Activated CD4-positive, alpha-beta memory T cell treated with anti-CD3 and anti-CD28 coated beads for 36 hours (primary cell): ENCODE measurements at regions not wholly inside any gene's neighbourhood (a gene's known extent, or its start where the extent isn't known, plus 50 kb on each side); places are given as distances from the start of the nearest gene placed in this dataset.
A peak's percentile ranks its signal among the peaks of the same experiment; 100 is the strongest.

Experiments used
- CTCF ChIA-PET: fragments of 350-600 bp; sonication (Branson Sonifier 250); formaldehyde crosslinking; loops from one replicate; lab custom pipeline; 2021; ENCODE audit warnings: antibody characterized with exemption, inconsistent platforms; lab: Charles Lee
- POLR2A ChIA-PET: fragments of 350-600 bp; sonication (Branson Sonifier 250); formaldehyde crosslinking; loops from one replicate; lab custom pipeline; 2021; ENCODE audit warnings: antibody characterized with exemption; lab: Charles Lee
- DNase-seq: peaks from one replicate; pipeline ENCODE4 v3.0.0-alpha.2; 2020
- H3K27ac Mint-ChIP-seq: one replicate; pipeline ENCODE4 v1.8.0; 2021; ENCODE audit warnings: mixed read lengths
- H3K27me3 Mint-ChIP-seq: one replicate; pipeline ENCODE4 v1.8.0; 2021; ENCODE audit warnings: mixed read lengths
- H3K36me3 Mint-ChIP-seq: one replicate; pipeline ENCODE4 v1.8.0; 2021; ENCODE audit warnings: mixed read lengths
- H3K4me1 Mint-ChIP-seq: one replicate; pipeline ENCODE4 v1.8.0; 2021; ENCODE audit warnings: low read depth, mixed read lengths
- H3K4me3 Mint-ChIP-seq: one replicate; pipeline ENCODE4 v1.8.0; 2021; ENCODE audit warnings: mild to moderate bottlenecking, mixed read lengths
- H3K9me3 Mint-ChIP-seq: one replicate; pipeline ENCODE4 v1.8.0; 2021; ENCODE audit warnings: mixed read lengths
- intact Hi-C: fragments of 100-400 bp; cut with micrococcal nuclease; formaldehyde crosslinking; loops from one replicate; pipeline ENCODE4 v1.15.1; 2023

DNA sequence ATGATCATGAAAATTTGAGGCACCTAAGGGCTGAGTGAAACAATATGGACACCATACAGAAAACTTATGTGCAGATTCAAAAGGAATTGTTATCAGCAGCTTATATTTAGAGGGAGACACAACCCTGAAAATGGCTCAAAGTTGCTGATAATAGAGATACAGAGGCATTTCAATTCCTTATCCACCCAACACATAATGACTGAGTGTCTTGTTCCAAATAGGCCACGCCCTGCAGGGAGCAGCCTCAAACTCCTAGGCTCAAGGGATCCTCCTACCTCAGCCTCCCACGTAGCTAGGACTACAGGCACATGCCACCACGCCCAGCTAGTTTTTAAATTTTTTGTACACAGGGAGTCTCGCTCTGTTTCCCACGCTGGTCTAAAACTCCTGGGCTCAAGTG is 79.0 kb downstream of the LBH start:
- ChIA-PET CTCF (no interaction called here), POLR2A (no interaction called here)
- Mint-ChIP-seq H3K4me1 (peaks cover 37% of the 10 kb centered on the region), H3K27ac (no peak overlapping the region), H3K4me3 (no peak overlapping the region), H3K9me3 (peaks cover 21% of the 10 kb centered on the region), H3K36me3 (peaks cover 3% of the 10 kb centered on the region), H3K27me3 (no peaks in the 10 kb centered on the region)
- intact Hi-C loops: no loop called here
- DNase-seq: no peak

GRCh38 chr2:30310955-30311354 is 79.6 kb downstream of the LBH start:
- no peak overlapping the region for H3K27ac Mint-ChIP-seq
- no peak overlapping the region for H3K4me3 Mint-ChIP-seq
- H3K27me3 Mint-ChIP-seq: no peaks in the 10 kb centered on the region
- H3K9me3 Mint-ChIP-seq: peaks cover 23% of the 10 kb centered on the region
- ChIA-PET CTCF (no interaction called here), POLR2A (no interaction called here)
- intact Hi-C loops: no loop called here
- peak; percentile 18 for DNase-seq
- H3K36me3 Mint-ChIP-seq: peaks cover 3% of the 10 kb centered on the region
- H3K4me1 Mint-ChIP-seq: peaks cover 37% of the 10 kb centered on the region

- peaks cover 37% of the 10 kb centered on the region for H3K4me1 Mint-ChIP-seq
These were observed 80.4 kb downstream of the LBH start for GRCh38 chr2:30311711-30312110.

DNA sequence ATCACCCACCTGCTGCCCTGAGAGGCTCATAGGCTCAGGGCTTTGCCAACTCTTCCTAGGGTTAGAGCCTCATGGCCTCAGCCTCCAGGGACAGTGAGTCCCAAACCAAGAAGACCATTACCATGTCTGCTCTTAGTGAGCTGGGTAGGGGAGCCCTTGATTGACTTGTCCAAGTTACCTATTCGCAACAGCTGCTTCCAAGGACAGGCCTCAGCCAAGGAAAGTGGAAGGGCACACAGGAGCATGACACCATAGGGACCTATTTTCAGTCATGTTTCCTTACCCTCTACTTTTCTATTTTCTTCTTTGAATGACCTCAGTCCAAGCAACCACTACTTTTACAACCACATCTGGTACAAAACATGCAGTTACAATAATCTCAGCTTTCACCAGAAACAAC is 81.6 kb downstream of the LBH start:
- no peak for DNase-seq
- Mint-ChIP-seq H3K9me3 (peaks cover 10% of the 10 kb centered on the region), H3K4me3 (no peak overlapping the region), H3K36me3 (no peaks in the 10 kb centered on the region), H3K27ac (no peak overlapping the region), H3K27me3 (no peaks in the 10 kb centered on the region), H3K4me1 (peaks cover 41% of the 10 kb centered on the region)
- POLR2A ChIA-PET: no interaction called here
- intact Hi-C loops: no loop called here
- CTCF ChIA-PET: interaction anchor here (0.5 kb wide), 1 partner anchor 189 kb away, joined by 3 read pairs; no protein-coding TSS in a partner anchor

More at GRCh38 chr2:30311711-30312110, 80.4 kb downstream of the LBH start:
- intact Hi-C loops: no loop called here
- H3K27me3 Mint-ChIP-seq: no peaks in the 10 kb centered on the region
- no peaks in the 10 kb centered on the region for H3K36me3 Mint-ChIP-seq
- ChIA-PET CTCF (no interaction called here), POLR2A (no interaction called here)
- H3K4me3 Mint-ChIP-seq: no peak overlapping the region
- H3K9me3 Mint-ChIP-seq: peaks cover 17% of the 10 kb centered on the region
- DNase-seq: no peak
- no peak overlapping the region for H3K27ac Mint-ChIP-seq

- Mint-ChIP-seq H3K27me3 (no peaks in the 10 kb centered on the region), H3K36me3 (peaks cover 1% of the 10 kb centered on the region), H3K4me1 (peaks cover 41% of the 10 kb centered on the region), H3K9me3 (peaks cover 10% of the 10 kb centered on the region), H3K4me3 (no peak overlapping the region), H3K27ac (peak overlapping the region; percentile 71)
- no peak for DNase-seq
- intact Hi-C loops: loop anchor here (1.0 to 5.0 kb wide), 3 partner anchors 18 to 48 kb away; no protein-coding TSS in a partner anchor
- POLR2A ChIA-PET: no interaction called here
- CTCF ChIA-PET: no interaction called here
These were observed 83.6 kb downstream of the LBH start for GRCh38 chr2:30314981-30315380.

DNA sequence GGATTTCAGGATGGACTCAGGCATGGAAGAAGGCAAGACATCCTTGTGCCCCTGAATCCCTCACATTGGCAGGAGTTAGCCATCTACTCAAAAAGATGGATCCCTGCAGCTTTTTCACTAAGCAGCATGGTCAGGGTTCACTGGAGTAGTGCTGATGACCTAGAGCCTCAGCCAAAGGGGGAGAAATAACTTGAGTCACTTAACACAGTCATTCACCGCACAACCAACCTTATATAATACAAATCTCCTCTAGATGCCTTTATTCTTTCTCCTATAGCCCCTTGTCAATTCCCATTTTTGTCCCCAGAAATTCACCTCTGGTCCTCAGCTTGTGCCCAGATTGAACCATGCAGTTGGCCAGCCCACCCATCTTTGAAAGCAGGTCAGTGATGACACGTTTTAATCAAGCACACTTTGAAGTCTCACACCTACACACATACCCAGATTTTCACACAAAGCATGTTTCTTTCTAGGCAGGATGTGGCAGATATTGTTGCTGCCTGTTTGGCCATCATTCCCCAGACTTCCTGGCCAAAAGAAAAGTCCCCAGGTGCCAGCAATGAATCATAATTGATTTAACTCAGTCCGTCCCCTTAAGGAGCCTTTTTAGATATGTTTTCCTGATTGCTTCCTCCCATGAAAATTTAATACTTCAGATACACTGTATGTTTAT is 84.2 kb downstream of the LBH start:
- H3K4me3 Mint-ChIP-seq: no peak overlapping the region
- peaks cover 36% of the 10 kb centered on the region for H3K4me1 Mint-ChIP-seq
- no peaks in the 10 kb centered on the region for H3K27me3 Mint-ChIP-seq
- peaks cover 1% of the 10 kb centered on the region for H3K36me3 Mint-ChIP-seq
- peaks cover 10% of the 10 kb centered on the region for H3K9me3 Mint-ChIP-seq
- H3K27ac Mint-ChIP-seq: peak overlapping the region; percentile 71
- DNase-seq: peak; percentile 47
- intact Hi-C loops: loop anchor here (1.0 to 5.0 kb wide), 3 partner anchors 18 to 48 kb away; no protein-coding TSS in a partner anchor
- ChIA-PET CTCF (no interaction called here), POLR2A (interaction anchor here (0.7 to 1.1 kb wide), 3 partner anchors 13 to 107 kb away, joined by 4 to 5 read pairs (median 4); no protein-coding TSS in a partner anchor)

GRCh38 chr2:30316408-30316807 is 85.1 kb downstream of the LBH start:
- no peak for DNase-seq
- H3K4me3 Mint-ChIP-seq: no peak overlapping the region
- CTCF ChIA-PET: no interaction called here
- intact Hi-C loops: loop anchor here (5.0 kb wide), 1 partner anchor 49 kb away; no protein-coding TSS in a partner anchor
- peaks cover 10% of the 10 kb centered on the region for H3K9me3 Mint-ChIP-seq
- no peak overlapping the region for H3K27ac Mint-ChIP-seq
- POLR2A ChIA-PET: interaction anchor here (0.7 to 1.1 kb wide), 3 partner anchors 14 to 106 kb away, joined by 4 to 5 read pairs (median 4); no protein-coding TSS in a partner anchor
- H3K27me3 Mint-ChIP-seq: no peaks in the 10 kb centered on the region
- H3K4me1 Mint-ChIP-seq: peaks cover 30% of the 10 kb centered on the region
- H3K36me3 Mint-ChIP-seq: peaks cover 1% of the 10 kb centered on the region

- Mint-ChIP-seq H3K36me3 (peaks cover 1% of the 10 kb centered on the region), H3K27ac (peak overlapping the region; percentile 19), H3K4me3 (no peak overlapping the region), H3K27me3 (no peaks in the 10 kb centered on the region), H3K9me3 (peaks cover 10% of the 10 kb centered on the region), H3K4me1 (peaks cover 28% of the 10 kb centered on the region)
- intact Hi-C loops: loop anchor here (5.0 kb wide), 1 partner anchor 52 kb away; no protein-coding TSS in a partner anchor
- no peak for DNase-seq
- ChIA-PET POLR2A (no interaction called here), CTCF (interaction anchor here (0.6 kb wide), 1 partner anchor 220 kb away, joined by 3 read pairs; no protein-coding TSS in a partner anchor)
These were observed 87.9 kb downstream of the LBH start for GRCh38 chr2:30318987-30319782.

GRCh38 chr2:30321466-30321865 is 90.1 kb downstream of the LBH start:
- Mint-ChIP-seq H3K4me3 (no peak overlapping the region), H3K4me1 (peaks cover 8% of the 10 kb centered on the region), H3K27me3 (no peaks in the 10 kb centered on the region), H3K9me3 (no peaks in the 10 kb centered on the region), H3K36me3 (peaks cover 1% of the 10 kb centered on the region), H3K27ac (no peak overlapping the region)
- intact Hi-C loops: no loop called here
- no peak for DNase-seq
- ChIA-PET POLR2A (no interaction called here), CTCF (no interaction called here)

DNA sequence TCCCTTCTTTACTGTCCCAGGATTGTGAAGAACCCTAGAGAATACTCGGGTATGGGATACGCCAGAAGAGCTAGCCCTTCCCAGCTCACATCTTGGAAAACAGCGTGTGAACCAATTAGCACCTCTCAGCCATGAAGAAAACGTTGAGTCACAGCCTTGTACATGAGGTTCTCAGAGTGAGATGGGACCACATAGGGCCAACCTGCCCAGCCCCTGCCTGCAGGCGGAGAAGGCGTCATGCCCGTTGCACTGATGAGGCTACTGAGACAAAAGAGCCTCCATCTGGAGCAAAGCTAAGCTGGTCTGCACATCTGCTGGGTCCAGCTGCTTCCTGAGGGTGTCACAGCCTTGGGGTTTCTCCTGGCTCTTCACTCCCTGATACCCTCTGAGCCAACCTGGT is 92.2 kb downstream of the LBH start:
- Mint-ChIP-seq H3K27me3 (no peaks in the 10 kb centered on the region), H3K4me1 (no peaks in the 10 kb centered on the region), H3K27ac (no peak overlapping the region), H3K4me3 (no peak overlapping the region), H3K9me3 (no peaks in the 10 kb centered on the region), H3K36me3 (peaks cover 1% of the 10 kb centered on the region)
- DNase-seq: no peak
- POLR2A ChIA-PET: interaction anchor here (0.8 to 1.4 kb wide), 2 partner anchors 97 to 124 kb away, joined by 3 read pairs; partner anchors contain the start of gene LCLAT1
- CTCF ChIA-PET: interaction anchor here (0.8 kb wide), 1 partner anchor 388 kb away, joined by 3 read pairs; no protein-coding TSS in a partner anchor
- intact Hi-C loops: no loop called here

DNA sequence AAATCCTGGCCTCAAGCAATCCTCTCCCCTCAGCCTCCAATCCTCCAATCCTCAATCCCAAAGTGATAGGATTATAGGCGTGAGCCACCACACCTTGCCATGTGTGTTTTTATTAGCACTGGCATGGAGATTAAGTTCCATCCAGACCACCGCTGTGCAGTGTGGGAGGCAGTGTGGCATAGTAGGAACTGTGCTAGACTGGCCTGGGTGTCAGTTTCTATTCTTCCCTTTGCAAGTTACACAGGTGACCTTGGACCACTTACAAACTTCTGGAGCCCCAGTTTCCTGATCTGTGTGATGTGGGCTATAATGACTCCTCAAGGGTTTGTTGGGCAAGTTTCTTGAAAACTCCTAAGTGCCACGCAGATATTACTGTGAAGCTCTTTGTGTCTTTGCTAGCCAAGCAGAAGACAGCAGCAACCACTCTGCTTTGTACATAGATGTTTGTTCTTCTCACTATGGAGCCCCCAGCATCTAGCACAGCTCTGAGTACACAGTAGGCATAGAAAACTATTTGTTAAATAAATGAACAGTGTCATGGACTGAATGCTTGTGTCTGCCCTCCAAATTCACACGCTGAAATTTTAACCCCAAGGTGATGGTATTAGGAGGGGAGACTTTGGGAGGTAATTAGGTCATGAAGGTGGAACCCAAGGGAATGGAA is 93.0 kb downstream of the LBH start:
- Mint-ChIP-seq H3K27me3 (no peaks in the 10 kb centered on the region), H3K9me3 (no peaks in the 10 kb centered on the region), H3K4me3 (no peak overlapping the region), H3K4me1 (no peaks in the 10 kb centered on the region), H3K27ac (no peak overlapping the region), H3K36me3 (no peaks in the 10 kb centered on the region)
- intact Hi-C loops: no loop called here
- DNase-seq: no peak
- ChIA-PET CTCF (no interaction called here), POLR2A (interaction anchor here (1.4 kb wide), 1 partner anchor 97 kb away, joined by 3 read pairs; no protein-coding TSS in a partner anchor)
